ENCODE measurements at regions not wholly inside any gene's neighbourhood (a gene's known extent, or its start where the extent isn't known, plus 50 kb on each side); places are given as distances from the start of the nearest gene placed in this dataset.

- DNase-seq (ENCODE audit: low read depth) = no peak
These were observed 189.4 kb downstream of the TMEM182 start for GRCh38 chr2:102951249-102951648.

- DNase-seq (ENCODE audit: low read depth) = peak; percentile 18
These were observed 205.6 kb downstream of the TMEM182 start for GRCh38 chr2:102967451-102967850.

DNA sequence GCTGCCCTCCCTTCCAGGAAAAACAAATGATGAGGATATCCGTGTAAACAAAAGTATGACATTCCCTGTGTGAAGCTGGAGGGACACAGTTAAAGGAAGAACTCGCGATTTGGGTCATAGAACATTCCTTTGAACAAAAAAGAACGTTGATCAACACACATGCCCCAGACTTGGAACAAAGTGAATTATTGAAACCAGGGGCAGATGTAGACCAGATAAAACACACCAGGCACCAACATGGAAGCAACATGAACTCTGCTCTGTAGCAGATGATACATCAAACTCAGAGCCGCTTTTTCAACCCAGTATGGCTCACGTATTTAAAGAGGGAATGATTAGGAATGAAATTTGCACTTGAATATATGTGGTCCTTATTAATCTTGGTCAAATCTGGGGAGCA, 206.5 kb downstream of the TMEM182 start:
- no peak for DNase-seq (ENCODE audit: low read depth)

DNA sequence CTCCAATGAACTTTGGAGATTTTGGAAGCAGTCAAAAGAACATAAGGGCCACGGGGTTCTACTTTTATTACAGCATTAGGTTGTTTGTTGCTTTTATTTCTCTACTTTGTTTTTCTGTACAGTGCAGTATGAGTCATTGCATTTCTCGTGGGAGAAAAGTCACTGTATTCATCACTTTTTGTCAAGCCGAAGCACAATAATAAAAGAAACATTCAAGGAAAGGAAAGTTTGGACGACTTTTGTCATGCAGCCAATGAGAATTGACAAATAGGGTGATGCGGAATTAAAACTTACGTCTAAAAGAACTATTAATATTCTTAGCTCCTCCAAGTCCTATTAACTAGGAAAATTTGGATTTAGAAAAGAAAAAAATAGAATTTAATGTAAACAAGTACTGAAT, 209.9 kb downstream of the TMEM182 start:
- DNase-seq (ENCODE audit: low read depth) = no peak

DNA sequence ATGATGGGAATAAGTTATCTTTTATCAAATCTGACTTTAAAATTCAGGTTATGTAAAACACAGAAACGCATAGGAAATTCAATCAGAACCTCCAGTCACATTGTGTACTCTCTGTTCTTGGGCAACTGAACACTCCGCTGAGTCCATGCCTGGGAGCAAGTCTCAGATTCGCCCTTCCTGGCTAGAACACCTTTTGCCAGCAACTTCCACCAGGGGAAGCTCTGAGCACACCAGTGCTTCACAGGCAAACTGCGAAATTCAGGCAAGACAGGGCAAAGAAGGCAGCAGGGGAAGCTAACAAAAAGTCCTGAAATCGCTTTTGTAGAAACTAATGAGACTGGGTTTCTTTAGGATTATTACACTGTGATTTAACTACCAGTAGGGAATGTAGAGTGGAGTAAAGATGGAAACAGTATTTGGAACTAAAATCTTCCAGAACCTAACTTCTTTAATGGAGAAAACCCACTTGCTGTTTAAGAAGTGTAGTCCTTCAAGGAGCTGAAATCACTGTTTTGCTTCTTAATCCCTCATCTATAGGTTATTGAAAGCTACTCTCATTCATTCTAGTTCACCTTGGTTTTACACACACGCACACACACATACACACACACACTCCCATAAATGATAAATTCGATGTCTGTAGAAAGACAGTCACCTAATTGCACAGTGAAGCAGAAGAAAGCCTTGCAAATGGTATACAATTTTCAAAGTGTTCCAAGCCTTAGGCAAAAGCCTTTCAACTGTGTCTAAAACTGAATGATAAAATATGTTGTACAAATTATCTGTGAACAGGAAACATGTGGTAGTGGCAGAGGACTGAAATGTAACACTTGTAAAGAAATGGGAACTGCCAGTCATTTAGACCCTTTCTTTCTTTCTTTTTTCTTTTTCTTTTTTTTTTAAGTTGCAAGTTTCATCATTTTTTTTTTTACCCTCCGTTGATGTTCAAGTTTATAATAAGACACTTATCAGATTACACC, 214.5 kb downstream of the TMEM182 start:
- DNase-seq (ENCODE audit: low read depth) = peak; percentile 65

- DNase-seq (ENCODE audit: low read depth) = no peak
These were observed 215.7 kb downstream of the TMEM182 start for GRCh38 chr2:102977426-102978090.

DNA sequence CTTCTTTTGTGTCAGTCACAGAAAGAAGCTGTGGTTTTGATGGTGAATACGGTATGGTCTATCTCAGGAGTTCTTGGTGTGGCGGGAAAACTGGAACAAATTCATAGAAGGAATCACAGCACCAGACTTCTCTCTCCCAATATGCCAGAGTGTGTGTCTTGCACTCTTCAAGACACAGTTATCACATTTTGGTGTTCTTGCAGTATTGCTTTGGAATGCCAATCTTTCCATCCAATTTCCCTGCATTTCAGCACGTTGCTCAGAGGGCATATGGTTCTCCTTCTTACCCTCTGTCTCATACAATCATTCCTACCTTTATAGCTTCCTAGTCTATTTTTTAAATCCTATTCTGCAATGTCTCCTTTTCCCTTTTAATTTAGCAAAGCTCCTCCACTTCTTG, 216.3 kb downstream of the TMEM182 start:
- no peak for DNase-seq (ENCODE audit: low read depth)

DNA sequence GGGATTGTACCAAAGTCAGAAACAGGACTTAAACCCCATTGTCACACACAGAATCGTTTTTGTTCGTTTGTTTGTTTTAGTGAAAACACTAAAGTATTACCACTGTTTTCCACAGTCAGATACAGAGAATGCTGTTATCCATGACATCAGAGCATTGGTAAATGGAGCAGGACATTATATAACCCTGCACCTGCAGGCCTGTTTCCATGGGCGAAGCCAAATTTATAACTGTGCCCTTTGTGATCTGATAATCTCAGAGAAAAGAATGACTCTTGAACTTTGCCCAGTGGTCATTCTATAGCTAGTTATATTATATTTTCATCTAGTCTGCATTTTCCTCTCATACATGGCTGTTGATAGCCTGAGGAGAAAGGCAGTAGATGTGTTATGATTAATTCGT, 217.6 kb downstream of the TMEM182 start:
- DNase-seq (ENCODE audit: low read depth) = no peak

DNA sequence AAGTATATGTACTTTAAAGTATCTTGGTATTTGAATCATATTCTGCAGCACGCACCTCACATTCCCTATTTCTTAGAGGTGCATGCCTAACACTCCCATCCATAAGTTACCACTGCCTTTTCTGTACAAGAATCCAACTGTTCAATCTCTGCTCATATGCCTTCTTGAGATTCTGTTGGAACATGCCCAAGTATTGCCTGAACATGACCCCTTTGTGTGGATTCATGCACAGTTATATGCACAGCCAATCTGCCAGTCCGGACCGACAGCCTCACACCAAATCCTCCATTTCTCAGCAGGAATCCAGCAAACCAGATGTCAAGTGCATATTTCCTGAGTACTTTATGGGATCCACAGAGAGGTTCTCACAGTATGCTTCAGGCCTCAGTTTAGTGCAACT, 222.0 kb downstream of the TMEM182 start:
- DNase-seq (ENCODE audit: low read depth) = no peak

GRCh38 chr2:102986826-102987490, 225.1 kb downstream of the TMEM182 start:
- peak; percentile 16 for DNase-seq (ENCODE audit: low read depth)

GRCh38 chr2:102992607-102993006, 230.8 kb downstream of the TMEM182 start:
- DNase-seq (ENCODE audit: low read depth) = no peak

- DNase-seq (ENCODE audit: low read depth) = no peak
These were observed 238.1 kb downstream of the TMEM182 start for GRCh38 chr2:102999958-103000357.

GRCh38 chr2:103002954-103003353, 241.1 kb downstream of the TMEM182 start:
- DNase-seq (ENCODE audit: low read depth) = no peak

- DNase-seq (ENCODE audit: low read depth) = no peak
These were observed 242.0 kb downstream of the TMEM182 start for GRCh38 chr2:103003750-103004260.

DNA sequence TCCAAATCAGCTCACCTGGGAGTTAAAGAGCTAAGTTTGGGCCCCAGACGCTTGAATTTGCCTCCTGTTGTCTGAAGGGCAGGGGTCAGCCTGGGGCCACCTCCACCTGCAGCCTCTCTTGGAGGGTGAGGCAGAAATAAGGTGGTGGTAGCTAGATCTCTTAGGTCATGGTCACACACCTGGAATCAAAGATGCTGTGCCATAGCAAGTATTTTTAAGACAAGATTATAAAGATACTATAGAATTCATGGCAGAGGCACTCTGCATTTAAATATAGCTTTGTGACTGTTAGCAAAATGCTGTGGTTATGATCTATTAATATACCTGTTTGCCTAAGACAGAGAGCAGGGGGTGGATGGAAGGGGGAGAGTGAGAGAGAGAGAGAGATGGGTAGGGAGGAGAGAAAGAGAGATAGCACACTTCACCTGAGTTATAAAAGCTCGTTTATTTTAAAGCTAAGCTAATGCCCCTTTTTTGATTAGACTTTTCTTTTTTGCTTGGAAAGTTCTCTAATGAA, 242.7 kb downstream of the TMEM182 start:
- no peak for DNase-seq (ENCODE audit: low read depth)

DNA sequence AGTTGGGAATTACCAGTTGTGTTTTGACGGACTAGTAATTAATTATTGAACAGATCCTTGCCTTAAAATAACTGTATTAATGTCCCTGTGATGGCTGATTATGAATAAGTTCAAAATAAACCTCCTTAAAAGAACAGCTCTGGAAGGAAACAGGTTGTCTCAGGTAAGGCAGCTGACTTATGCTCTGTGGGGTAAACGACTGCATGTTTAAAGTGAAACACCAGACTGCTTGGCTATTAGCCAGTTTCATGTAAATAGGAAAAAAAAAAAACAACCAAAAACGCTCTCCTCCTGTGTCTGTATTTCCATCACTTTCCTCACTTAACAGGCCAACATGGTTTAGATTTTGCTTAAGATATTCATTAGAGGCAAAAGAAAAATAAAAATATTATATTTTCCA, 243.6 kb downstream of the TMEM182 start:
- DNase-seq (ENCODE audit: low read depth) = no peak

DNA sequence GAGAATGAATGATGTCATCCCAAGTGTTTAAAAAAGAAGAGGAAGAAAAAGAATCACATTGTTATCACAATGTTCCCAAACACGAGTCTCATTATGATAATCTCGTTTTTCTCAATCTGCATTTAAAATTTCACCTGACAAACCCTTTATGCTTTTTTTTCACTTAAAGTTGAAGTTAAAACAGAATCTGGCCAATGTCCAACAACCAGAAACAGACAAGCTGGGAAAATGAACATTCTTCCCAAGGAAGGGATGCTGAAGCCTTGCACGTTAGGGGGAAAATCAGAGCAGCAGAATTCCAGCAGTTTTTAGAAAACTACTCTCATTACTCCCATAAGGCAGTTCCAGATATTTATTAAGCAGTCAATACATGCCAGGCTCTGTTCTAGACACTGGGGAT, 245.3 kb downstream of the TMEM182 start:
- DNase-seq (ENCODE audit: low read depth) = no peak

DNA sequence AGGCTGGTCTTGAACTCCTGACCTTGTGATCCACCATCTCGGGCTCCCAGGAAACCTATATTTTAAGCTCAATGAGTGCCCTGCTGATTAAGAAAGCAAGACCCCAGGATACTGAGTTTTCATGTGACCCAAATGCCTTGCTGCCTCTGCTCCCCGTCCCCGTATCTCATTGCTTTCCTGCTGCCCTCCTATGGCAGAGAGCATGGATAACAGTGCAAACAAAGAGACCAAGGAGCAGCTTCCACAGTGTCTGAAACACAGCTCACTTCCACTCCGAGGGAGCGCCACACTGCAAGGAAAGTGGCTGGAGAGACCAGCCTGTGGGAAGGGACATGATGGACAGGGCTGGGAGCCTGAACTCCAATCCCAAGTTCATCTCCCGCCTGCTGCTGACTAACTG, 246.8 kb downstream of the TMEM182 start:
- no peak for DNase-seq (ENCODE audit: low read depth)

DNA sequence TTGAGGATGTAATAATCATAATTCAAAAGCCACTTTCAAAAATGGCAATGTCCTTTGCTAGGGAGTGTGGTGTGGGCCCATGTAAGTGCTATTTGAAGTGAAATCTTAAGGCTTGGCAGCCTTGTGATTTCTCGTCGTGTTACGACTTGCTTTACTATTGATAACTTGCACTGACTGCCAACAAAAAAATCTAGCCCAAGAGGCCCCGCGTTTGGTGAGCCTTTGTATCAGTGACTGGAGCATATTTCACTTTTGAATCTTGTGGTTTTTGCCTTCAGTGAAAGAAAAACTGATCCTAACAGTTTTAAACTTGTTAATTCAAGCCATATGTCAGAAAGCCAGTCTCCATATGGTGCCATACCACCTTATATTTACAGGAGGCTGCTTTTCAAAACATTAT, 248.0 kb downstream of the TMEM182 start:
- DNase-seq (ENCODE audit: low read depth) = no peak

DNA sequence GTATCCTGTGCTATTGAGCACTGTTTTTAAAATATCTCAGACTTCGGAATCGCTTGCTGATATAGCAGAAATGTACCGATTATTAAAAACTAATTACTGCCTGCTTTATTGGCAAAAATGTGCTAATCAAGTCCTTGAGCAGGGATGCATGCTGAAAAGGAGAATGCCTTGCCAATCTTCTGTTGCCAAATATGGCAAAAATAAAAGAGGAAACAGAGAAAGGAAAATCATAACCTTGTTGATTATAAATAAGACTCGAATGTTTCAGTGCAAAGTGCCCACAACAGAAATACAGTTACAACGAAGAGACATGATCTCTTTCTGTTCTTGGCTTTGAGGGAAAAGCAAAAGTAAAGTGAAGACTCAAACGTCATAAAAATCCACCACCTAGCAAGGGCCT, 248.5 kb downstream of the TMEM182 start:
- DNase-seq (ENCODE audit: low read depth) = no peak

- no peak for DNase-seq (ENCODE audit: low read depth)
These were observed 248.9 kb downstream of the TMEM182 start for GRCh38 chr2:103010751-103011150.

GRCh38 chr2:103012590-103012989, 250.8 kb downstream of the TMEM182 start:
- DNase-seq (ENCODE audit: low read depth) = no peak

All from renal cortical epithelial cell (primary cell).